ENCODE measurements at regions not wholly inside any gene's neighbourhood (a gene's known extent, or its start where the extent isn't known, plus 50 kb on each side); places are given as distances from the start of the nearest gene placed in this dataset.
A peak's percentile ranks its signal among the peaks of the same experiment; 100 is the strongest.

DNA sequence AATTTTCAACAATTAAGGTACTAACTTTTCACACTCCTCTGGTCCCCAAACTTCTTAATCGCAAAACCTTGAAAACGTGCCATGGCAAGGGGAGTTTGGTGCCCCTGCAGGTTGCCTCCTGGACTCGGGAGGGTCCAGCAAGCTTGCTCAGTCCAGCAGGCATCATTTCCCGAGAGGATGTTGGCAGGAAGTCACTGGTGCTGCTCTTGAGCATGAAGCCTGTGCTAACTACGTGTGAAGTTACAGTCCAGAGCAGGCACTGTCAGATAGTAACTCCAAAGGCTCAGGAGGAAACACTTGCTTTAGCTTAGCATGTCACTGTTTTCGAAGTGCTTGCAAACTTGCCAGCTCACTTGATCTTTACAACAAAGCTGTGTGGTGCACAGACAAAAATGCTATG lies 215.4 kb downstream of the MYCN start:
- peaks cover 0 to 3% (median 0%) of the 10 kb centered on the region in 4 donors for H3K9me3 ChIP-seq (ENCODE audit: control insufficient read depth in 4 of 4, insufficient read depth in 3 of 4, low read length in 3 of 4)
- H3K4me1 ChIP-seq (ENCODE audit: control insufficient read depth in 5 of 5, insufficient read depth in 5 of 5, low read length in 5 of 5): peaks cover 0 to 9% (median 4%) of the 10 kb centered on the region in 5 donors
- H3K36me3 ChIP-seq (ENCODE audit: control insufficient read depth in 4 of 4, insufficient read depth in 4 of 4, low read length in 4 of 4): no peaks in the 10 kb centered on the region
- DNase-seq: peak; percentile 55 to 80 (median 61)
- whole genome bisulfite sequencing, 2 donors: 13 to 36% methylated on average over 6 of the region's 6 CpGs
- no peak overlapping the region for H3K4me3 ChIP-seq
- no peak overlapping the region for H3K27ac ChIP-seq (ENCODE audit: low read depth in 1 of 2, low read length in 1 of 2)
- H3K9ac ChIP-seq (ENCODE audit: insufficient read depth in 1 of 2, low read length in 2 of 2): no peak overlapping the region
- TF ChIP-seq, protein P1, sequence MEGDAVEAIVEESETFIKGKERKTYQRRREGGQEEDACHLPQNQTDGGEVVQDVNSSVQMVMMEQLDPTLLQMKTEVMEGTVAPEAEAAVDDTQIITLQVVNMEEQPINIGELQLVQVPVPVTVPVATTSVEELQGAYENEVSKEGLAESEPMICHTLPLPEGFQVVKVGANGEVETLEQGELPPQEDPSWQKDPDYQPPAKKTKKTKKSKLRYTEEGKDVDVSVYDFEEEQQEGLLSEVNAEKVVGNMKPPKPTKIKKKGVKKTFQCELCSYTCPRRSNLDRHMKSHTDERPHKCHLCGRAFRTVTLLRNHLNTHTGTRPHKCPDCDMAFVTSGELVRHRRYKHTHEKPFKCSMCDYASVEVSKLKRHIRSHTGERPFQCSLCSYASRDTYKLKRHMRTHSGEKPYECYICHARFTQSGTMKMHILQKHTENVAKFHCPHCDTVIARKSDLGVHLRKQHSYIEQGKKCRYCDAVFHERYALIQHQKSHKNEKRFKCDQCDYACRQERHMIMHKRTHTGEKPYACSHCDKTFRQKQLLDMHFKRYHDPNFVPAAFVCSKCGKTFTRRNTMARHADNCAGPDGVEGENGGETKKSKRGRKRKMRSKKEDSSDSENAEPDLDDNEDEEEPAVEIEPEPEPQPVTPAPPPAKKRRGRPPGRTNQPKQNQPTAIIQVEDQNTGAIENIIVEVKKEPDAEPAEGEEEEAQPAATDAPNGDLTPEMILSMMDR (IDR thresholded peaks at IDR 0.05; ENCODE audit: control extremely low read depth, extremely low read depth): no peak
- ATAC-seq (ENCODE audit: insufficient read depth, low FRiP score): no peak
- no peaks in the 10 kb centered on the region for H3K27me3 ChIP-seq (ENCODE audit: control insufficient read depth in 3 of 3, insufficient read depth in 3 of 3, low read length in 2 of 3)

DNA sequence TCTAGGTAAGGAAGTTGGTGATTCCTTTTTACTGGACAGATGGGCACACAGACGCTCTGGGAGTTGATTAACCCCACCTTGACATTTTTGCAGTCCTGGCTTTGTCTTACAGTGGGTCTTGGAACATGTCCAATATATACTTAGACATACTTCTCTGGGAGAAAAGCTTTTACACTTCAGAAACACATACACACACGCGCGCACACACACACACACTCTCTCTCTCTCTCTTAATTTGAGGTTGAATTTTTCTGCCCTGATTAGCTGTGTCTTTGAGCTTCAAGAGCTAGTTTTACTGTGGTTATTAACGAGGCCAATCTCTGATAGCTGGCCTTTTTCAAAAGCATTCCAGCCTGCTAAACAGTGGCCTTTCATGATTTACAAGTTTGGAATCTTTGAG lies 215.0 kb downstream of the MYCN start:
- Histone ChIP-seq H3K9me3 (ENCODE audit: control insufficient read depth in 4 of 4, insufficient read depth in 3 of 4, low read length in 3 of 4) (peaks cover 0 to 3% (median 0%) of the 10 kb centered on the region in 4 donors), H3K27me3 (ENCODE audit: control insufficient read depth in 3 of 3, insufficient read depth in 3 of 3, low read length in 2 of 3) (no peaks in the 10 kb centered on the region), H3K9ac (ENCODE audit: insufficient read depth in 1 of 2, low read length in 2 of 2) (no peak overlapping the region), H3K27ac (ENCODE audit: low read depth in 1 of 2, low read length in 1 of 2) (no peak overlapping the region), H3K36me3 (ENCODE audit: control insufficient read depth in 4 of 4, insufficient read depth in 4 of 4, low read length in 4 of 4) (no peaks in the 10 kb centered on the region), H3K4me3 (no peak overlapping the region), H3K4me1 (ENCODE audit: control insufficient read depth in 5 of 5, insufficient read depth in 5 of 5, low read length in 5 of 5) (peaks cover 0 to 9% (median 4%) of the 10 kb centered on the region in 5 donors)
- ATAC-seq (ENCODE audit: insufficient read depth, low FRiP score): no peak
- TF ChIP-seq, protein P1 (IDR thresholded peaks at IDR 0.05; ENCODE audit: control extremely low read depth, extremely low read depth): no peak
- peak; percentile 36 to 55 (median 38) for DNase-seq
- 37 to 72% methylated on average over 5 of the region's 5 CpGs for WGBS, 2 donors

DNA sequence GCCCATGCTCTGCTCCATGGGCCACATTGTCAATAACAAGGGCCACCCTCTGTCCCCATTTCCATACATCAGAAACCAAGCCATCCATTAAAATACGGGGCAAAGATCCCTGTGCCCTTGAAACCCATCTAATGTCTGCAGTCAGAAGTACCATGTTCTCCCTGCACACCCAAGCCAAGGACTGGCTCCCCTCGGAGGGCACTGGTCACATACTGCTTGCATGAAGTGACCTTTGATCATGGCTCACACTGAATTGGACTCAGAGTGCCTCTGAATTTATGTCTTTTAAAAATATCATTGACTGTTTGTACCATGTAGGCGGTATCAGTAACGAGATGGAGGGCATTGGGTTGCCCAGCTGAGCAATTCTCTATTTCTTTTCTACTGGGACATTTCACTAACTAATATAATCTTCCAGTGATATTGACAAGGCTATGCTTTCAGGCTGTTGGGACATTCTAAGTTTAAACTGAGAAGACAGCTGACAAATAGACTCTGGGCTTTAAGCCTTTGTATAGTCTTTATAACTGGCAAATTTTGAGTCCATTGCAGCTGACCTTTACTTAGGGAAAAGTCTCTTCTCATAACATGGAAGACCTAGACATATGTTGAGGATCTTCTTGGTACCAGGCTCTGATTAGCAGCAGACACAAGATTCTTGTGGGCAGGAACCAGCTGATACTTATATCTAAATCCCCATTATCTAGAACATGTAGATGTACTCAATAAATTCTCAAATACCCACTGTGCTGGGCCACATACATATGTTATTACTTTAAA lies 214.3 kb downstream of the MYCN start:
- Histone ChIP-seq H3K4me3 (no peak overlapping the region), H3K4me1 (ENCODE audit: control insufficient read depth in 5 of 5, insufficient read depth in 5 of 5, low read length in 5 of 5) (peaks cover 0 to 9% (median 4%) of the 10 kb centered on the region in 5 donors), H3K27ac (ENCODE audit: low read depth in 1 of 2, low read length in 1 of 2) (no peak overlapping the region), H3K9me3 (ENCODE audit: control insufficient read depth in 4 of 4, insufficient read depth in 3 of 4, low read length in 3 of 4) (peaks cover 0 to 3% (median 0%) of the 10 kb centered on the region in 4 donors), H3K27me3 (ENCODE audit: control insufficient read depth in 3 of 3, insufficient read depth in 3 of 3, low read length in 2 of 3) (no peaks in the 10 kb centered on the region), H3K36me3 (ENCODE audit: control insufficient read depth in 4 of 4, insufficient read depth in 4 of 4, low read length in 4 of 4) (no peaks in the 10 kb centered on the region), H3K9ac (ENCODE audit: insufficient read depth in 1 of 2, low read length in 2 of 2) (no peak overlapping the region)
- 93 to 94% methylated on average over 4 of the region's 4 CpGs for WGBS, 2 donors
- ATAC-seq (ENCODE audit: insufficient read depth, low FRiP score) (no peak), DNase-seq (no peak)
- TF ChIP-seq, protein P1 (IDR thresholded peaks at IDR 0.05; ENCODE audit: control extremely low read depth, extremely low read depth): no peak
